Right ventricle myocardium inferior (tissue), 1 donor: ENCODE measurements at regions not wholly inside any gene's neighbourhood (a gene's known extent, or its start where the extent isn't known, plus 50 kb on each side); places are given as distances from the start of the nearest gene placed in this dataset.

Source experiments
- ATAC-seq: fragments of 200-7000 bp; cut with Tn5 transposase; one replicate; pipeline ENCODE4 v1.9.1; 2020; ENCODE audit warnings: mild to moderate bottlenecking, moderate library complexity
- DNase-seq: peaks from one replicate; pipeline ENCODE4 v3.0.0; 2021; ENCODE audit errors: missing footprints
- intact Hi-C: fragments of 100-400 bp; cut with DNase I; formaldehyde crosslinking; loops from one replicate; pipeline ENCODE4 v1.11.0; 2022
- donor health status: DM: no; HTN: yes; CAD: no; lungs with severe emphysema.

- DNase-seq (no peak), ATAC-seq (no peak)
- intact Hi-C loops, result no loop called here
Observed at GRCh38 chr18:40565805-40566509, 1389.1 kb upstream of the PIK3C3 start.

- ATAC-seq, result no peak
- intact Hi-C loops, result no loop called here
Observed at GRCh38 chr18:40559556-40559955, 1395.5 kb upstream of the PIK3C3 start.

GRCh38 chr18:40558706-40559392 is 1396.2 kb upstream of the PIK3C3 start:
- no peak for DNase-seq
- ATAC-seq, result no peak
- intact Hi-C loops, result no loop called here

More at GRCh38 chr18:40559556-40559955, 1395.5 kb upstream of the PIK3C3 start:
- DNase-seq, result no peak

- DNase-seq (no peak), ATAC-seq (no peak)
- intact Hi-C loops, result no loop called here
Observed at GRCh38 chr18:40555914-40556313, 1399.1 kb upstream of the PIK3C3 start.

- intact Hi-C loops, result no loop called here
- ATAC-seq, result no peak
Observed at GRCh38 chr18:40553029-40553428, 1402.0 kb upstream of the PIK3C3 start.

GRCh38 chr18:40546875-40547274 is 1408.2 kb upstream of the PIK3C3 start:
- DNase-seq, result no peak
- no peak for ATAC-seq
- intact Hi-C loops, result no loop called here

More at GRCh38 chr18:40553029-40553428, 1402.0 kb upstream of the PIK3C3 start:
- no peak for DNase-seq

GRCh38 chr18:40534723-40535122 is 1420.3 kb upstream of the PIK3C3 start:
- intact Hi-C loops, result no loop called here
- DNase-seq (no peak), ATAC-seq (no peak)

GRCh38 chr18:40532046-40532445 is 1423.0 kb upstream of the PIK3C3 start:
- intact Hi-C loops, result no loop called here
- no peak for ATAC-seq
- no peak for DNase-seq

GRCh38 chr18:40531051-40531450 is 1424.0 kb upstream of the PIK3C3 start:
- intact Hi-C loops, result no loop called here
- no peak for DNase-seq
- ATAC-seq, result no peak

GRCh38 chr18:40529478-40529877 is 1425.6 kb upstream of the PIK3C3 start:
- intact Hi-C loops, result no loop called here
- DNase-seq, result no peak
- ATAC-seq, result no peak

- no peak for ATAC-seq
- intact Hi-C loops, result no loop called here
- no peak for DNase-seq
Observed at GRCh38 chr18:40524881-40525280, 1430.2 kb upstream of the PIK3C3 start.

- intact Hi-C loops, result no loop called here
- ATAC-seq (no peak), DNase-seq (no peak)
Observed at GRCh38 chr18:40523287-40523686, 1431.7 kb upstream of the PIK3C3 start.

- no peak for ATAC-seq
- intact Hi-C loops, result no loop called here
- no peak for DNase-seq
Observed at GRCh38 chr18:40501026-40501425, 1454.0 kb upstream of the PIK3C3 start.

GRCh38 chr18:40494603-40495002 is 1460.4 kb upstream of the PIK3C3 start:
- DNase-seq (no peak), ATAC-seq (no peak)
- intact Hi-C loops, result no loop called here

GRCh38 chr18:40493316-40493715 is 1461.7 kb upstream of the PIK3C3 start:
- ATAC-seq (no peak), DNase-seq (no peak)
- intact Hi-C loops, result no loop called here

- ATAC-seq (no peak), DNase-seq (no peak)
- intact Hi-C loops, result no loop called here
Observed at GRCh38 chr18:40489301-40489700, 1465.7 kb upstream of the PIK3C3 start.

GRCh38 chr18:40485318-40485717 is 1469.7 kb upstream of the PIK3C3 start:
- ATAC-seq, result no peak
- no peak for DNase-seq
- intact Hi-C loops, result no loop called here

- intact Hi-C loops, result no loop called here
- ATAC-seq (no peak), DNase-seq (no peak)
Observed at GRCh38 chr18:40473221-40474029, 1481.6 kb upstream of the PIK3C3 start.

- DNase-seq (no peak), ATAC-seq (no peak)
- intact Hi-C loops, result no loop called here
Observed at GRCh38 chr18:40470723-40471122, 1484.3 kb upstream of the PIK3C3 start.

- intact Hi-C loops, result no loop called here
- ATAC-seq (no peak), DNase-seq (no peak)
Observed at GRCh38 chr18:40469851-40470250, 1485.2 kb upstream of the PIK3C3 start.
